HepG2 (cell line): ENCODE measurements at regions not wholly inside any gene's neighbourhood (a gene's known extent, or its start where the extent isn't known, plus 50 kb on each side); places are given as distances from the start of the nearest gene placed in this dataset.

ENCODE experiments used
- MYNN ChIP-seq: sonication (generic); formaldehyde crosslinking; IDR thresholded peaks from 2 replicates; pipeline ENCODE4 v1.4.0; 2020; ENCODE audit warnings: mild to moderate bottlenecking, low read depth, missing genetic modification reagents
- ZNF496 ChIP-seq: sonication (generic); formaldehyde crosslinking; IDR thresholded peaks from 2 replicates; pipeline ENCODE4 v1.8.1; 2023; ENCODE audit warnings: mild to moderate bottlenecking, moderate library complexity, missing genetic modification reagents; ENCODE audit not compliant: insufficient replicate concordance
- ZNF616 ChIP-seq: sonication (generic); formaldehyde crosslinking; IDR thresholded peaks from 2 replicates; pipeline ENCODE4 v1.5.0; 2020; ENCODE audit warnings: low read depth, mild to moderate bottlenecking, missing genetic modification reagents
- TF ChIP-seq, protein P1 (sequence below), 2 experiments: sonication (generic) in 1 of 2; formaldehyde crosslinking in 1 of 2; IDR thresholded peaks; 2 replicates each; pipeline versions ENCODE4 v1.5.1 to v1.6.1; 2011 to 2020; ENCODE audit warnings: borderline replicate concordance in 1 of 2, low read depth in 1 of 2, low read length in 1 of 2, mild to moderate bottlenecking in 1 of 2, missing genetic modification reagents in 1 of 2, moderate library complexity in 1 of 2
- TF ChIP-seq, protein P2 (sequence below): IDR thresholded peaks from 2 replicates; pipeline ENCODE4 v1.6.1; 2016; ENCODE audit warnings: mild to moderate bottlenecking, missing biosample characterization, missing genetic modification reagents
- TF ChIP-seq, protein P3 (sequence below): sonication (generic); formaldehyde crosslinking; IDR thresholded peaks from 2 replicates; pipeline ENCODE4 v1.5.0; 2020; ENCODE audit warnings: mild to moderate bottlenecking, missing genetic modification reagents, moderate library complexity
- TF ChIP-seq, protein P4 (sequence below): fragments of 450-650 bp; IDR thresholded peaks from 2 replicates; pipeline ENCODE4 v1.6.1; 2016

DNA sequence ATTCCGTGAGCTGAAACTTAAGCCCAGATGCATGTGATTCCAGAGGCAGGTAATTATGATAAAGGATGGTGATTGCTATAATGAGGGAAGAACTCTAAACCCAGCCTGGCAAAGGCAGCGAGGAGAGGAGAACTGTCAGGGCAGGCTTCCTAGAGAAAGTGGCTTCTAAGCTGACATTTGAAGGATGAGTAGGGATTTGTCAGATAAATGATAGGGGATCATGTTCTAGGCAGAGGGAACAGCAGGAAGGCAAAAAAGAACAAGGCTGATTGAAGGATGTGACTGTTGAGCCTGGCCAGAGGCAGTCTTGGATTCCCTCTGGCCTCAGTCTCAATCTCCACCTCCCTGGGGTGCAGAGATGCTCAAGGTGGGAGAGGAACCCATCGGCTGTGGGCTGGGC, 146.4 kb upstream of the POU3F1 start:
- TF ChIP-seq, protein P1, sequence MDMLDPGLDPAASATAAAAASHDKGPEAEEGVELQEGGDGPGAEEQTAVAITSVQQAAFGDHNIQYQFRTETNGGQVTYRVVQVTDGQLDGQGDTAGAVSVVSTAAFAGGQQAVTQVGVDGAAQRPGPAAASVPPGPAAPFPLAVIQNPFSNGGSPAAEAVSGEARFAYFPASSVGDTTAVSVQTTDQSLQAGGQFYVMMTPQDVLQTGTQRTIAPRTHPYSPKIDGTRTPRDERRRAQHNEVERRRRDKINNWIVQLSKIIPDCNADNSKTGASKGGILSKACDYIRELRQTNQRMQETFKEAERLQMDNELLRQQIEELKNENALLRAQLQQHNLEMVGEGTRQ (IDR thresholded peaks at IDR 0.05; ENCODE audit: low read depth, low read length): no peak
- TF ChIP-seq, protein P1 (CRISPR knock-in tag; IDR thresholded peaks at IDR 0.05; ENCODE audit: borderline replicate concordance): no peak
- TF ChIP-seq ZNF496: no peak
- TF ChIP-seq ZNF616 (CRISPR knock-in tag): no peak
- TF ChIP-seq, protein P2, sequence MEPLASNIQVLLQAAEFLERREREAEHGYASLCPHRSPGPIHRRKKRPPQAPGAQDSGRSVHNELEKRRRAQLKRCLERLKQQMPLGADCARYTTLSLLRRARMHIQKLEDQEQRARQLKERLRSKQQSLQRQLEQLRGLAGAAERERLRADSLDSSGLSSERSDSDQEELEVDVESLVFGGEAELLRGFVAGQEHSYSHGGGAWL: no peak
- TF ChIP-seq, protein P3, sequence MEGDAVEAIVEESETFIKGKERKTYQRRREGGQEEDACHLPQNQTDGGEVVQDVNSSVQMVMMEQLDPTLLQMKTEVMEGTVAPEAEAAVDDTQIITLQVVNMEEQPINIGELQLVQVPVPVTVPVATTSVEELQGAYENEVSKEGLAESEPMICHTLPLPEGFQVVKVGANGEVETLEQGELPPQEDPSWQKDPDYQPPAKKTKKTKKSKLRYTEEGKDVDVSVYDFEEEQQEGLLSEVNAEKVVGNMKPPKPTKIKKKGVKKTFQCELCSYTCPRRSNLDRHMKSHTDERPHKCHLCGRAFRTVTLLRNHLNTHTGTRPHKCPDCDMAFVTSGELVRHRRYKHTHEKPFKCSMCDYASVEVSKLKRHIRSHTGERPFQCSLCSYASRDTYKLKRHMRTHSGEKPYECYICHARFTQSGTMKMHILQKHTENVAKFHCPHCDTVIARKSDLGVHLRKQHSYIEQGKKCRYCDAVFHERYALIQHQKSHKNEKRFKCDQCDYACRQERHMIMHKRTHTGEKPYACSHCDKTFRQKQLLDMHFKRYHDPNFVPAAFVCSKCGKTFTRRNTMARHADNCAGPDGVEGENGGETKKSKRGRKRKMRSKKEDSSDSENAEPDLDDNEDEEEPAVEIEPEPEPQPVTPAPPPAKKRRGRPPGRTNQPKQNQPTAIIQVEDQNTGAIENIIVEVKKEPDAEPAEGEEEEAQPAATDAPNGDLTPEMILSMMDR: no peak
- no peak for TF ChIP-seq MYNN (CRISPR knock-in tag)
- TF ChIP-seq, protein P4, sequence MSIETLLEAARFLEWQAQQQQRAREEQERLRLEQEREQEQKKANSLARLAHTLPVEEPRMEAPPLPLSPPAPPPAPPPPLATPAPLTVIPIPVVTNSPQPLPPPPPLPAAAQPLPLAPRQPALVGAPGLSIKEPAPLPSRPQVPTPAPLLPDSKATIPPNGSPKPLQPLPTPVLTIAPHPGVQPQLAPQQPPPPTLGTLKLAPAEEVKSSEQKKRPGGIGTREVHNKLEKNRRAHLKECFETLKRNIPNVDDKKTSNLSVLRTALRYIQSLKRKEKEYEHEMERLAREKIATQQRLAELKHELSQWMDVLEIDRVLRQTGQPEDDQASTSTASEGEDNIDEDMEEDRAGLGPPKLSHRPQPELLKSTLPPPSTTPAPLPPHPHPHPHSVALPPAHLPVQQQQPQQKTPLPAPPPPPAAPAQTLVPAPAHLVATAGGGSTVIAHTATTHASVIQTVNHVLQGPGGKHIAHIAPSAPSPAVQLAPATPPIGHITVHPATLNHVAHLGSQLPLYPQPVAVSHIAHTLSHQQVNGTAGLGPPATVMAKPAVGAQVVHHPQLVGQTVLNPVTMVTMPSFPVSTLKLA: no peak
